PC-9 (cell line): ENCODE measurements at regions not wholly inside any gene's neighbourhood (a gene's known extent, or its start where the extent isn't known, plus 50 kb on each side); places are given as distances from the start of the nearest gene placed in this dataset.

Experiments
- EZH2 ChIP-seq: fragments of 200-600 bp; sonication (generic); IDR thresholded peaks from 2 replicates; pipeline ENCODE4 v1.8.0; 2017; ENCODE audit warnings: antibody characterized with exemption, low read depth
- TF ChIP-seq, protein P1 (sequence below): fragments of 200-600 bp; sonication (generic); conservative IDR thresholded peaks from 2 replicates; pipeline ENCODE4 v1.6.1; 2017; ENCODE audit warnings: mixed run types, antibody characterized with exemption, mild to moderate bottlenecking, moderate library complexity

- TF ChIP-seq, protein P1, sequence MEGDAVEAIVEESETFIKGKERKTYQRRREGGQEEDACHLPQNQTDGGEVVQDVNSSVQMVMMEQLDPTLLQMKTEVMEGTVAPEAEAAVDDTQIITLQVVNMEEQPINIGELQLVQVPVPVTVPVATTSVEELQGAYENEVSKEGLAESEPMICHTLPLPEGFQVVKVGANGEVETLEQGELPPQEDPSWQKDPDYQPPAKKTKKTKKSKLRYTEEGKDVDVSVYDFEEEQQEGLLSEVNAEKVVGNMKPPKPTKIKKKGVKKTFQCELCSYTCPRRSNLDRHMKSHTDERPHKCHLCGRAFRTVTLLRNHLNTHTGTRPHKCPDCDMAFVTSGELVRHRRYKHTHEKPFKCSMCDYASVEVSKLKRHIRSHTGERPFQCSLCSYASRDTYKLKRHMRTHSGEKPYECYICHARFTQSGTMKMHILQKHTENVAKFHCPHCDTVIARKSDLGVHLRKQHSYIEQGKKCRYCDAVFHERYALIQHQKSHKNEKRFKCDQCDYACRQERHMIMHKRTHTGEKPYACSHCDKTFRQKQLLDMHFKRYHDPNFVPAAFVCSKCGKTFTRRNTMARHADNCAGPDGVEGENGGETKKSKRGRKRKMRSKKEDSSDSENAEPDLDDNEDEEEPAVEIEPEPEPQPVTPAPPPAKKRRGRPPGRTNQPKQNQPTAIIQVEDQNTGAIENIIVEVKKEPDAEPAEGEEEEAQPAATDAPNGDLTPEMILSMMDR, result no peak
- TF ChIP-seq EZH2, result no peak
Observed at GRCh38 chr4:179728305-179728704, 2286.1 kb upstream of the AGA start.
